Tibial nerve (tissue), 4 donors: ENCODE measurements at regions not wholly inside any gene's neighbourhood (a gene's known extent, or its start where the extent isn't known, plus 50 kb on each side); places are given as distances from the start of the nearest gene placed in this dataset.

Experiments
- CTCF ChIP-seq, 5 experiments: fragments of 200-600 bp in 3 of 5; fragments of 450-650 bp in 2 of 5; sonication (generic) in 3 of 5; IDR thresholded peaks; one replicate each; pipeline ENCODE4 v1.5.1; 2016 to 2019; ENCODE audit warnings: antibody characterized with exemption in 5 of 5, mild to moderate bottlenecking in 3 of 5, moderate library complexity in 2 of 5
- EP300 ChIP-seq, 2 donors: sonication (generic); formaldehyde crosslinking; IDR thresholded peaks; one replicate each; pipeline ENCODE4 v1.6.1; 2017; ENCODE audit warnings: antibody characterized with exemption in 2 of 2, mild to moderate bottlenecking in 1 of 2
- POLR2A ChIP-seq, 2 donors: fragments of 450-650 bp; IDR thresholded peaks; one replicate each; pipeline ENCODE4 v1.6.1; 2017; ENCODE audit warnings: antibody characterized with exemption in 2 of 2, mild to moderate bottlenecking in 2 of 2, moderate library complexity in 2 of 2

GRCh38 chr2:133780099-133780996, 212.1 kb upstream of the NCKAP5 start:
- TF ChIP-seq POLR2A (IDR thresholded peaks at IDR 0.05) (no peak), CTCF (IDR thresholded peaks at IDR 0.05) (peak; percentile 58 to 83 (median 69)), EP300 (IDR thresholded peaks at IDR 0.05) (no peak)
